IMR-90 (cell line): ENCODE measurements at regions not wholly inside any gene's neighbourhood (a gene's known extent, or its start where the extent isn't known, plus 50 kb on each side); places are given as distances from the start of the nearest gene placed in this dataset.

ENCODE experiments used
- CHD1 ChIP-seq: IDR thresholded peaks from 2 replicates; pipeline ENCODE4 v1.6.1; 2012; ENCODE audit warnings: low read depth, low read length, improper control_type of control experiment
- CTCF ChIP-seq: conservative IDR thresholded peaks from 2 replicates; pipeline ENCODE4 v1.5.1; 2012; ENCODE audit warnings: mild to moderate bottlenecking, low read depth, low read length, improper control_type of control experiment
- FOS ChIP-seq: fragments of 150-350 bp; IDR thresholded peaks from 2 replicates; pipeline ENCODE4 v1.6.1; 2016; ENCODE audit warnings: low read depth, low read length
- RAD21 ChIP-seq: IDR thresholded peaks from 2 replicates; pipeline ENCODE4 v1.6.1; 2012; ENCODE audit warnings: low read length, improper control_type of control experiment
- RCOR1 ChIP-seq: IDR thresholded peaks from 2 replicates; pipeline ENCODE4 v1.6.1; 2012; ENCODE audit warnings: mild to moderate bottlenecking, low read length, improper control_type of control experiment; ENCODE audit not compliant: insufficient replicate concordance
- SMC3 ChIP-seq: fragments of 150-350 bp; IDR thresholded peaks from 2 replicates; pipeline ENCODE4 v1.6.1; 2016; ENCODE audit warnings: low read depth, mild to moderate bottlenecking, antibody characterized with exemption, low read length, moderate library complexity

GRCh38 chr13:111541752-111542529 is 221.5 kb downstream of the TEX29 start:
- no peak for TF ChIP-seq RAD21
- TF ChIP-seq CTCF, result no peak
- no peak for TF ChIP-seq RCOR1
- TF ChIP-seq SMC3, result no peak
- no peak for TF ChIP-seq CHD1
- TF ChIP-seq FOS, result no peak
